ENCODE measurements at regions not wholly inside any gene's neighbourhood (a gene's known extent, or its start where the extent isn't known, plus 50 kb on each side); places are given as distances from the start of the nearest gene placed in this dataset.

GRCh38 chr1:177812144-177812543, 157.7 kb downstream of the SEC16B start:
- DNase-seq (ENCODE audit: low spot score): no peak
- no peaks in the 10 kb centered on the region for H3K27me3 ChIP-seq (replicated peaks; ENCODE audit: insufficient read depth)
- TF ChIP-seq POLR2A (IDR thresholded peaks at IDR 0.05): no peak
- TF ChIP-seq POLR2AphosphoS5 (IDR thresholded peaks at IDR 0.05): no peak
- no peak for TF ChIP-seq CTCF (IDR thresholded peaks at IDR 0.05)
- WGBS: 83% methylated on average over 3 of the region's 3 CpGs
- H3K4me3 ChIP-seq: no peak overlapping the region
- H3K9me3 ChIP-seq: no peaks in the 10 kb centered on the region
- H3K36me3 ChIP-seq: no peaks in the 10 kb centered on the region
- H3K27ac ChIP-seq: no peak overlapping the region
- H3K4me1 ChIP-seq (replicated peaks): no peaks in the 10 kb centered on the region
- intact Hi-C loops (cut with DNase I): no loop called here

- intact Hi-C loops (cut with DNase I): no loop called here
- H3K27ac ChIP-seq: no peak overlapping the region
These were observed 158.4 kb downstream of the SEC16B start for GRCh38 chr1:177811429-177811828.

GRCh38 chr1:177809819-177810218, 160.0 kb downstream of the SEC16B start:
- intact Hi-C loops (cut with DNase I): no loop called here
- Histone ChIP-seq H3K27me3 (replicated peaks; ENCODE audit: insufficient read depth) (no peaks in the 10 kb centered on the region), H3K4me3 (no peak overlapping the region), H3K27ac (no peak overlapping the region), H3K9me3 (no peaks in the 10 kb centered on the region), H3K36me3 (no peaks in the 10 kb centered on the region), H3K4me1 (replicated peaks) (no peaks in the 10 kb centered on the region)
- DNase-seq (ENCODE audit: low spot score): no peak
- TF ChIP-seq POLR2A (IDR thresholded peaks at IDR 0.05): no peak
- TF ChIP-seq CTCF (IDR thresholded peaks at IDR 0.05): no peak
- TF ChIP-seq POLR2AphosphoS5 (IDR thresholded peaks at IDR 0.05): no peak
- 77% methylated on average over 5 of the region's 5 CpGs for WGBS

More at GRCh38 chr1:177811429-177811828, 158.4 kb downstream of the SEC16B start:
- TF ChIP-seq CTCF (IDR thresholded peaks at IDR 0.05) (no peak), POLR2A (IDR thresholded peaks at IDR 0.05) (no peak), POLR2AphosphoS5 (IDR thresholded peaks at IDR 0.05) (no peak)
- Histone ChIP-seq H3K4me3 (no peak overlapping the region), H3K36me3 (no peaks in the 10 kb centered on the region), H3K27me3 (replicated peaks; ENCODE audit: insufficient read depth) (no peaks in the 10 kb centered on the region), H3K9me3 (no peaks in the 10 kb centered on the region), H3K4me1 (replicated peaks) (no peaks in the 10 kb centered on the region)
- no peak for DNase-seq (ENCODE audit: low spot score)
- 56% methylated on average over 5 of the region's 5 CpGs for WGBS

GRCh38 chr1:177802304-177802703, 167.6 kb downstream of the SEC16B start:
- H3K4me3 ChIP-seq: no peak overlapping the region
- WGBS: 80% methylated on average over 2 of the region's 2 CpGs
- intact Hi-C loops (cut with DNase I): no loop called here

More at GRCh38 chr1:177802304-177802703, 167.6 kb downstream of the SEC16B start:
- Histone ChIP-seq H3K27ac (no peak overlapping the region), H3K27me3 (replicated peaks; ENCODE audit: insufficient read depth) (no peaks in the 10 kb centered on the region), H3K9me3 (no peaks in the 10 kb centered on the region), H3K4me1 (replicated peaks) (no peaks in the 10 kb centered on the region), H3K36me3 (no peaks in the 10 kb centered on the region)
- no peak for DNase-seq (ENCODE audit: low spot score)
- no peak for TF ChIP-seq CTCF (IDR thresholded peaks at IDR 0.05)
- TF ChIP-seq POLR2AphosphoS5 (IDR thresholded peaks at IDR 0.05): no peak
- TF ChIP-seq POLR2A (IDR thresholded peaks at IDR 0.05): no peak
